Ishikawa (cell line): ENCODE measurements at regions not wholly inside any gene's neighbourhood (a gene's known extent, or its start where the extent isn't known, plus 50 kb on each side); places are given as distances from the start of the nearest gene placed in this dataset.

ENCODE experiments used
- CEBPB ChIP-seq: IDR thresholded peaks from 2 replicates; pipeline ENCODE4 v1.6.1; 2012
- CREB1 ChIP-seq: IDR thresholded peaks from 2 replicates; pipeline ENCODE4 v1.6.1; 2012; ENCODE audit warnings: low read depth
- EP300 ChIP-seq: IDR thresholded peaks from 2 replicates; pipeline ENCODE4 v1.6.1; 2012; ENCODE audit warnings: borderline replicate concordance
- FOXM1 ChIP-seq: IDR thresholded peaks from 2 replicates; pipeline ENCODE4 v1.6.1; 2012; ENCODE audit warnings: low read depth, borderline replicate concordance
- NFIC ChIP-seq: IDR thresholded peaks from 2 replicates; pipeline ENCODE4 v1.6.1; 2012
- RAD21 ChIP-seq: IDR thresholded peaks from 2 replicates; pipeline ENCODE4 v1.6.1; 2012; ENCODE audit warnings: low read depth
- TCF12 ChIP-seq: IDR thresholded peaks from 2 replicates; pipeline ENCODE4 v1.6.1; 2012; ENCODE audit warnings: low read depth
- TEAD4 ChIP-seq: IDR thresholded peaks from 2 replicates; pipeline ENCODE4 v1.6.1; 2012
- YY1 ChIP-seq: IDR thresholded peaks from 2 replicates; pipeline ENCODE4 v1.6.1; 2012; ENCODE audit warnings: low read depth
- ZBTB7A ChIP-seq: IDR thresholded peaks from 2 replicates; pipeline ENCODE4 v1.6.1; 2012; ENCODE audit warnings: low read depth
- TF ChIP-seq, protein P1 (sequence below): IDR thresholded peaks from 2 replicates; pipeline ENCODE4 v1.6.1; 2012; ENCODE audit warnings: low read depth, mild to moderate bottlenecking
- TF ChIP-seq, protein P2 (sequence below): IDR thresholded peaks from 2 replicates; pipeline ENCODE4 v1.6.1; 2012
- TF ChIP-seq, protein P3 (sequence below): IDR thresholded peaks from 2 replicates; pipeline ENCODE4 v1.6.1; 2012

DNA sequence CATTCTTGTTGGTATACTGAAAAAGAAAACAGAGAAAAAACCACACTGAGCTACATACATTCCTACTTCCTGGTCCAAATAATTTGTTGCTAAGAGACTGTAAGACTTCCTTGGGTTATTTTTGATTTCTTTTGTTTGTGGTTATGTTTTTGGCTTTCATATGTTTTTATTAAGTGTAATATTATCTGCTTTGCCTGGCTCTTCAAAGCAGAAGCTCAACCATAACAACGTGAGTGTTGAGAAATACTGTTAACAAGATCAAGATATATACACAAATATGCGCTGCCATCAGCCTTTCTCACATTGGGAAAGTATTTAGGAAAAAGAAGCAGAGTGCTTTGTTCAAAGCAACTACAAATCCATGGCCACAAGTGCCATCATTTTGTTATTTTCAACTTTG is 556.2 kb upstream of the CBLB start:
- TF ChIP-seq, protein P1, sequence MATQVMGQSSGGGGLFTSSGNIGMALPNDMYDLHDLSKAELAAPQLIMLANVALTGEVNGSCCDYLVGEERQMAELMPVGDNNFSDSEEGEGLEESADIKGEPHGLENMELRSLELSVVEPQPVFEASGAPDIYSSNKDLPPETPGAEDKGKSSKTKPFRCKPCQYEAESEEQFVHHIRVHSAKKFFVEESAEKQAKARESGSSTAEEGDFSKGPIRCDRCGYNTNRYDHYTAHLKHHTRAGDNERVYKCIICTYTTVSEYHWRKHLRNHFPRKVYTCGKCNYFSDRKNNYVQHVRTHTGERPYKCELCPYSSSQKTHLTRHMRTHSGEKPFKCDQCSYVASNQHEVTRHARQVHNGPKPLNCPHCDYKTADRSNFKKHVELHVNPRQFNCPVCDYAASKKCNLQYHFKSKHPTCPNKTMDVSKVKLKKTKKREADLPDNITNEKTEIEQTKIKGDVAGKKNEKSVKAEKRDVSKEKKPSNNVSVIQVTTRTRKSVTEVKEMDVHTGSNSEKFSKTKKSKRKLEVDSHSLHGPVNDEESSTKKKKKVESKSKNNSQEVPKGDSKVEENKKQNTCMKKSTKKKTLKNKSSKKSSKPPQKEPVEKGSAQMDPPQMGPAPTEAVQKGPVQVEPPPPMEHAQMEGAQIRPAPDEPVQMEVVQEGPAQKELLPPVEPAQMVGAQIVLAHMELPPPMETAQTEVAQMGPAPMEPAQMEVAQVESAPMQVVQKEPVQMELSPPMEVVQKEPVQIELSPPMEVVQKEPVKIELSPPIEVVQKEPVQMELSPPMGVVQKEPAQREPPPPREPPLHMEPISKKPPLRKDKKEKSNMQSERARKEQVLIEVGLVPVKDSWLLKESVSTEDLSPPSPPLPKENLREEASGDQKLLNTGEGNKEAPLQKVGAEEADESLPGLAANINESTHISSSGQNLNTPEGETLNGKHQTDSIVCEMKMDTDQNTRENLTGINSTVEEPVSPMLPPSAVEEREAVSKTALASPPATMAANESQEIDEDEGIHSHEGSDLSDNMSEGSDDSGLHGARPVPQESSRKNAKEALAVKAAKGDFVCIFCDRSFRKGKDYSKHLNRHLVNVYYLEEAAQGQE, result no peak
- TF ChIP-seq, protein P2, sequence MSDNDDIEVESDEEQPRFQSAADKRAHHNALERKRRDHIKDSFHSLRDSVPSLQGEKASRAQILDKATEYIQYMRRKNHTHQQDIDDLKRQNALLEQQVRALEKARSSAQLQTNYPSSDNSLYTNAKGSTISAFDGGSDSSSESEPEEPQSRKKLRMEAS, result no peak
- TF ChIP-seq EP300 (no peak), TCF12 (no peak), RAD21 (no peak), YY1 (no peak), FOXM1 (no peak), CREB1 (no peak), CEBPB (no peak), NFIC (no peak), ZBTB7A (no peak), TEAD4 (no peak)
- TF ChIP-seq, protein P3, sequence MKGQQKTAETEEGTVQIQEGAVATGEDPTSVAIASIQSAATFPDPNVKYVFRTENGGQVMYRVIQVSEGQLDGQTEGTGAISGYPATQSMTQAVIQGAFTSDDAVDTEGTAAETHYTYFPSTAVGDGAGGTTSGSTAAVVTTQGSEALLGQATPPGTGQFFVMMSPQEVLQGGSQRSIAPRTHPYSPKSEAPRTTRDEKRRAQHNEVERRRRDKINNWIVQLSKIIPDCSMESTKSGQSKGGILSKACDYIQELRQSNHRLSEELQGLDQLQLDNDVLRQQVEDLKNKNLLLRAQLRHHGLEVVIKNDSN, result no peak
